ENCODE measurements at regions not wholly inside any gene's neighbourhood (a gene's known extent, or its start where the extent isn't known, plus 50 kb on each side); places are given as distances from the start of the nearest gene placed in this dataset.

DNA sequence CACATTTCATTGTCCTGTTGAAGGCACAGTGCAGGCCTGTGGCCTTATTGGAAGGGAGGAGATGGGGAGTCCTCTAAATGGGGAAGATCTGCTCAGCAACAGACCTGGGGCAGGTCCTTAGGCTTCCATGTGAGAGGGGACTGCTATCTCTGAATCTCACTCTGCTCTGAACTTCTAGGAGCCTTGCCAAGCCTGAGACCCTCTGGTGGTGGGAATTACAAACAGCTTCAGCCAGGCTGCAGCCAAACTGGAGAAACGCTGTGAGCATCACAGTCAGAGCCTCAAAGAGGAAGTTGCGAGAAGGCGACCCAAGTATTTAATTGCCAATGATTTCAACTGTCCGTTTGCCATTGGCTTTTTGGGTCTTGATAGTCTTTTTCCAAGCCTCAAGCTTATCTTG, 66.8 kb upstream of the MC2R start:
- TF ChIP-seq POLR2A (IDR thresholded peaks at IDR 0.05), result no peak
- TF ChIP-seq, protein P1, sequence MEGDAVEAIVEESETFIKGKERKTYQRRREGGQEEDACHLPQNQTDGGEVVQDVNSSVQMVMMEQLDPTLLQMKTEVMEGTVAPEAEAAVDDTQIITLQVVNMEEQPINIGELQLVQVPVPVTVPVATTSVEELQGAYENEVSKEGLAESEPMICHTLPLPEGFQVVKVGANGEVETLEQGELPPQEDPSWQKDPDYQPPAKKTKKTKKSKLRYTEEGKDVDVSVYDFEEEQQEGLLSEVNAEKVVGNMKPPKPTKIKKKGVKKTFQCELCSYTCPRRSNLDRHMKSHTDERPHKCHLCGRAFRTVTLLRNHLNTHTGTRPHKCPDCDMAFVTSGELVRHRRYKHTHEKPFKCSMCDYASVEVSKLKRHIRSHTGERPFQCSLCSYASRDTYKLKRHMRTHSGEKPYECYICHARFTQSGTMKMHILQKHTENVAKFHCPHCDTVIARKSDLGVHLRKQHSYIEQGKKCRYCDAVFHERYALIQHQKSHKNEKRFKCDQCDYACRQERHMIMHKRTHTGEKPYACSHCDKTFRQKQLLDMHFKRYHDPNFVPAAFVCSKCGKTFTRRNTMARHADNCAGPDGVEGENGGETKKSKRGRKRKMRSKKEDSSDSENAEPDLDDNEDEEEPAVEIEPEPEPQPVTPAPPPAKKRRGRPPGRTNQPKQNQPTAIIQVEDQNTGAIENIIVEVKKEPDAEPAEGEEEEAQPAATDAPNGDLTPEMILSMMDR (IDR thresholded peaks at IDR 0.05), result no peak
